ENCODE measurements at regions not wholly inside any gene's neighbourhood (a gene's known extent, or its start where the extent isn't known, plus 50 kb on each side); places are given as distances from the start of the nearest gene placed in this dataset.

GRCh38 chr4:52374877-52375276, 284.2 kb downstream of the USP46 start:
- TF ChIP-seq CTCF (IDR thresholded peaks at IDR 0.05), result no peak
- no peak for TF ChIP-seq POLR2A (IDR thresholded peaks at IDR 0.05)

Measured in right lobe of liver (tissue), 4 donors.